ENCODE measurements at regions not wholly inside any gene's neighbourhood (a gene's known extent, or its start where the extent isn't known, plus 50 kb on each side); places are given as distances from the start of the nearest gene placed in this dataset.

GRCh38 chr10:3654496-3654895 lies 130.5 kb downstream of the KLF6 start:
- TF ChIP-seq CTCF (IDR thresholded peaks at IDR 0.05) (no peak), POLR2A (IDR thresholded peaks at IDR 0.05) (no peak)
